Ramos (cell line): ENCODE measurements at regions not wholly inside any gene's neighbourhood (a gene's known extent, or its start where the extent isn't known, plus 50 kb on each side); places are given as distances from the start of the nearest gene placed in this dataset.

Experiments
- in situ Hi-C: fragments of 300-500 bp; cut with MboI; formaldehyde crosslinking; loops from one replicate; pipeline ENCODE4 v1.14.3; 2022; ENCODE audit warnings: low sequenced_read_pairs; ENCODE audit not compliant: unreplicated experiment

DNA sequence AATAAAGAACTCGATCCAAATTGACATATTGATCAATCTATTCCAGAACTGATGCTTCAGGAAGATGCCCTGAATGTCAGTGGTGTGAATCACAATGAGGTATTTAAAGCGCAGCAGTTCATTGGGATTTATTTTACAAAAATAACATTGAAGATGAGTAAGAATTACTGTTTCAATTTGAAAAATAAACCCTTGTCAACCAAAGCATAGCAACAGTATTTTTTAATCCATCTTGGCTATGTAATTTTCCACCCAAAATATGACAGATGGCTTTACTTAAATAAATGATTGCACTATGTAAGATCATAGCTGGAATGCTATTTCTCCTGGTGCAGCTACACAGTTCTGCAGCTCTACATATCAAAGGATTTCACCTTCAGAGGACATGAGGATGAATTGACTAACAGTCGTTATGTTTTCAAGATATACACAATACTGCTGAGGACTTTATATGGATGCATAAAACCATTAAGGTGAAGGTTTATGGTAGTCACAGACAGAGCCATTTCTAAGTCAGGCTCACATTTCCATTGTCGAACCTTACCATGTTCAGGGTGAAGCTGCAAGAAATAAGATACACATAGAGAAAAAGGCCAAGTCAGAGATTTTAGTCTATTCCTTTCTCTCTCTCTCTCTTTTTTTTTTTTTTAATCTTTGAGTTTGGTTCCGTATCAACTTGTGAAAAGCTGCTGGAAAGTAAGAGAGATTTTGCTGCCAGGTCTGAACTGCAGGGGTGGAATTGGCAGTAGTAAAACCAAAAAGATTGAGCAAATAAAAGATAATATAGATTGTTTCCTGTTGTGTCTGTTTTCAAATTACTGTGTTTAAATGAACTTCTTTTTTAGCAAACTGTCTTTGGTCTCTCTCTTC, 398.0 kb upstream of the CDH20 start:
- in situ Hi-C loops, result no loop called here

DNA sequence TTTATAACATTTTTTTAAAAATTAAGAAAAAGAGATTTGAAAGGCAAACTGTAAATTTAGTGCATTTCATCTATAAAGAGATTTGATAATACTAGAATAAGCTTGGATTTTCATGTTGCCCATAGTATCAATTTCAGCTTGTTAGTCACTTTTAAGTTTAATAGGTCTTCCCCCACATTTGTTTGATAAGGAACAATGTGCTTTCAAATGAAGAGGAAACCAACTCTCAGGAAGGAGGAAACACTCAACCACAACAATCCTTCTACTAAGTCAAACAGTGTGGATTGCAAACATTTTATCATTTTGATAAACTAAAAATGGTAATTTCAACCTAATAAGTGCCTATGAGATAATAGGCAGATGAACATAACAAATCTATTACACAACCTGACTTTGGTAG, 397.1 kb upstream of the CDH20 start:
- in situ Hi-C loops, result no loop called here

DNA sequence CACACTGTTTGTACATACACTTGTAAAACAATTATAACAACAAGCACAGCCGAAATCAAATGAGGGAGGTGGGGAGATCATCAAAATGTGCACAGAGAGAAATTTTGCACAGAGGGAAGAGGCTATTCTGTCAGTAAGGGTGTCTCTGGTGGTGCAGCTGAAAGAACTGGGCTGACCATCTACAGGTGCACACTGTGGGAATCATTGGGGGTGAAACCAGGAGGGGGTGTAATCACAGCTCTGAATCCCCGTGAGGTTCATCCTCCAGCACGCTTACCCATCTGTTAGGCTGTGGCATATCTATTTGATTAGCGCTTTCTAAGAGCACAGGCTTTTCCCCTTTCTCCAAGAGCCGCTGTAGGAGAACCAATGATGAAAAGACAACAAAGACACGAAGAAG, 389.9 kb upstream of the CDH20 start:
- in situ Hi-C loops, result no loop called here

DNA sequence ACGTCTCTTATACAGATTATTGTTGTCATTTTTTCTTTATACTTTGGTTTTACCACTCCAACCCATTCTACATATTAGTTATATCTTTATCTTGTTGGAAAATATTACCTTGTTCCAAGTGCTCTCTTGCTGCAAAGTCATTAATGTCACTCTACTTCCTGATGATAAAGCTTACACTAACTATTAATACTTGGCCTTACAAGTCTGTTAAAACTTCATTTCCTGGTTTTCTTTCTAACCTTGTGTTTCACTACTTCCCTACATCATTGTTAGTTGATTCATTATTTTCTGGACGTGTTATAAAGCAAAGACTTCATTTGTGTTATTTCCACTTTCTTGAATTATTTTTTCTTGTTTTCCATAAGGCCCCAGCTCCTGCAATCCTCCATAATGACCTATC, 382.6 kb upstream of the CDH20 start:
- in situ Hi-C loops, result no loop called here

DNA sequence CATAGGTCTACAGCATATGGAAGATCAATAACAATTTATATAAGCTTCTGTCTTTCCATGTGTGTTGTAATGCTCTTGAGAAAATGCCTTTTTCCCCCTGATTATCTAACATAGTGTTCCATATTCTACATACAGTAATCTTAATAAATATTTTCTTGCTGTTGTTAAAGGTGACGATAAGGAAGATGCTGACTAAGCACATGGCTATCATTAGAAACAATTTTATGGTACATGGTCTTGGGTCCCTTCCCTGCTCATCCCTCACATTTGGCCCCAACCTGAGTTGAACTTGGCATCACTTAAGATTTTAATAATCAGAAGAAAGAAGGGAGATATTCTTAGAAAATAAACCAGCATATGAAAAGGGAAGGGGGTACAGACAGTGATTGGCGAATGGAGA, 382.1 kb upstream of the CDH20 start:
- in situ Hi-C loops, result no loop called here

DNA sequence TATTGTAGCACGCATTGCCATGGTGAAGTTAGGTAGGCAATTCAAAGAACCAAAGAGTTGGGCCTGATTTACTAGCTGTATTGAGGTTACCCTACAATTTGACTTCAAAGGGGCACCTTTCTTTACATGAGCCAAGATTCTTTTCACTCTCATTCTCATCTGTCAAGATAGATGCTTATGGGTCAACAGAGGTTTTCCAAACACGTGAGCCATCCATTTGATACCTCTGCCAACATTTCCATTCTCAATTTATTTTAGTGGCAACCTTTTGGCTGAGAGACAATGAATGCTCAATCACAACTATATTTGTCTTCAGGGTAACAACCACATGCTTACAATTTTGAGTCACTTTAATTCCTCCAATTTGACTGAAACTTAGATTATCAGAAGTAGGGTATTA, 370.6 kb upstream of the CDH20 start:
- in situ Hi-C loops, result no loop called here

DNA sequence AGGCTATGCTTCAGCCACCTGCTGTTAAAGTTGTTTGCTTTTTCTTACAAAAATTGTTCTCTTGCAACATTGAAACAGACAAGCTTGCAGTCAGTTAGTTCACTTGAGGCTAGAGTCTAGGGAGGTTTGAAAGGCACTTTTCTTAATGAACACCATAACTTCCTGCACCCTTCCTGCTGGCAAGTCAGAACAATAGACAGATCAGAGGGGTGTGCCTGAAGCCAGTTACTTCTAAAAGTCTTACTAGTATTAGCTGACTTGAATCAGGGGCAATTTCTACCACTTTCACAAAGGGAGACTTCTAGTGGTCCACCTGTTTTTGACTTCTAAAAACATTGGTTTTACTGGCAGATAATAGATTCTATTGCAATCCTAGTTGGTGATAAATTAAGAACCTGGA, 367.4 kb upstream of the CDH20 start:
- in situ Hi-C loops, result no loop called here

DNA sequence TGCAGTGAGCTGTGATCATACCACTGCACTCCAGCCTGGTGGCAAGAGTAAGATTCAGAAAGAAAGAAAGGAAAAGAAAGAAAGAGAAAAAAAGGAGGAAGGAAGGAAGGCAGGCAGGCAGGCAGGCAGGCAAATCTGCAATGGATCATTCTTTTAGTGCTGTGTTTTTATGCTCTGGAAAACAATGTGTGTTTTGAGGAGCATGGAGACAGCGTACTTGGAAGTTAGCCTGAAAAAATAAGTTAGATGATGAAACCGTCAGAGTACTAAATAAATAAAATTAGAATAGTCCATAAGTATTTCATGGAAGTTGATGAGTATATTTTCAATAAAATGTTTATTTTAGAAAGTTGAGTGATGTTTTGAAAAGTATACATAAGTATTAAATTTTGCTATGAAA, 366.4 kb upstream of the CDH20 start:
- in situ Hi-C loops, result no loop called here

DNA sequence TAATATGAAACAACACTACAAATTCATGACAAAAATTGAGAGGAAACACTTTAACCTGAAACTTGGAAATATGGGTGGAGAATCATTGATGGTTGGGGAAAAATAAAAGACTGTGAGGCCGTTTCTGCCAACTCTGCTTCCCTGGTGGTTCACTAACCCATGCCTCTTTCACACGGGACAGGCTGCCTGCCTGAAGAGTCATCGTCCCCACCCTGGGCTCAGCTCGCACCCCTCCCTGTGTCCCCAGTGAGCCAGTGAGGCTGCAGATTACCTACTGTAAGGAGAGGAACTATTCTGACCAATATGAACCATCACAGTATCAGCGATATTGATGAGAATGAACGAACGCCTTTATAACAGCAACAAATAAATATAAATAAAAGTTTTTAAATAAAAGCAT, 357.8 kb upstream of the CDH20 start:
- in situ Hi-C loops, result no loop called here

DNA sequence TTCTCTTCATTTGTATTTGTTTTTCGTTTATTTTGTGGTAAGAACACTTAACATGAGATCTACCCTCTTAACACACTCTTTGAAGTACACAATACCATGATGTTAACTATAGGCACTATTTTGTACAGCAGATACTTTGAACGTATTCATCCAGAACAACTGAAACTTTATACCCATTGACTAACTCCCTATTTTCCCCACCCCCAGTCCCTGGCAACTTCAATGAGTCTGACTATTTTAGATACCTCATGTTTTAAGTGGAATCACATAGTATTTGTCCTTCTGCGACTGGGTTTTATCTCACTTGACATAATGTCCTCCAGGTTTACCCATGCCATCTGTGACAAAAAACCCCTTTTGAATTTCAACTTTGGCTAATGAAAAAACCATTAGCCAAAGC, 356.3 kb upstream of the CDH20 start:
- in situ Hi-C loops, result no loop called here

DNA sequence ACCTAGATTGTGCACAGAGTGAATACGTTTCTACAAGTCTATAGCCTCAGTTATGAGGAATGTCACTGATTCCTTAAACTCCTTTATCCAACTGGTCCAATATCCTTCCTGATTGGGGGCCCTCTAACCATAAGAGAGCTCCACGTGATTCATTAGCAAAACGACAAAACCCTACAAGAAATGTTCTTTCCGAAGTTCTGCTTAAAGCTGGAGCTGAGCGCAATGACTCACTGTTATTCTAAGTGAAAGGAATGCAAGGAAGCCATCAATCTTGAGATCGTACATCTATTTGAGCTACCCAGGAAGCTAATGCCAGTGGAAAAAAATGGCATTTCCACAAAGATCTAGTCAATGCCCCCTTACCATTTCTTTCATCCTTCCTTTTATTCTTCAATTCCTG, 354.9 kb upstream of the CDH20 start:
- in situ Hi-C loops, result no loop called here

DNA sequence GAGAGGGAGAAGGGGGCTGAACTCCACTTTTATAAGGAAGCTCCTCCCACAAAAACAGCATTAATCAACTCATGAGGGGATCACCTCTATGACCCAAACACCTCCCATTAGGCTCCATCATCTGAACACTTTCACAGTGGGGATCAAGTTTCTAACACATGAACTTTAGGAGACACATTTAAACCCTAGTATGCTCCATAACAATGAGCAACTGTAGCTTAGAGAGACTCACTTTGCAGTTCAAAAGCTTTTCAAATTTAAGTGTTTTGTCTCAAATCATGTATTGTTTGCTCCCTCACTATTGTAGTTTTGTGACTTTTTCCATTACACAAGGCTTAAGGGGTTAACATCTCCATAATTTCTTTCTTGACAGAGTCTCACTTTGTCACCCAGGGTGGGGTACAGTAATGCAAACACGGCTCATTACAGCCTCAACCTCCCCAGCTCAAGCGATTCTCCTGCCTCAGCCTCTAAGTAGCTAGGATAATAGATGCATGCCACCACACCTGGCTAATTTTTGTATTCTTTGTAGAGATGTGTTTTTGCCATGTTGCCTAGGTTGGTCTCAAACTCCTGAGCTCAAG, 352.7 kb upstream of the CDH20 start:
- in situ Hi-C loops, result no loop called here

DNA sequence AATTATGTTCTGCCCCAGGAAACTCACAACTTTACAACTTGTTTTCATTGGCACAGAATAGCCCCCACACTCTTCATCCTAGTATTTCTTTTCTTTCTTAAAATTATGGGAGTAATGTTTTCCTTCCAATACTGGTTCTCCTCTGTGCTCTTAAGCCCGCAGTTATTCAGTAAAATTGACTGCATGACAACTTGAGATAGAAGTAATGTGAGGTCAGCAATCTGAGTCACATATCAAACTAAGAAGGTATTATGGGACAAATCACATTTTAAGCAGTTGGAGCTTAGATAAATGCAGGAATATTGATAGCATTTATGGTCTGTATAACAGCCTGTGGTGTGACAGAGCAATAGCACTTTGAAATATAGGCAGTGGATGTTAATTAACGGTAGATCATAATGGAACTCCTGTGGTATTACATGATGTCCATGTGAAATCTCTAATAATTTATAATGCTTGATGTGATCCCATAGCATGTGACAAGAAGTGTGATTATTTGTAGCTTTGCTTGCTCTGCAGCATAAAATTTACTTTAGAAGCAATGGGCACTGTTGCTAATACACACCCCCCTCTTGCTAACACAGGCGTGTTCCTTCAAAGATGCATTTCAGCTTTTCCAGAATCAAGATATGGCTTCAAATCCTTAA, 351.4 kb upstream of the CDH20 start:
- in situ Hi-C loops, result no loop called here

DNA sequence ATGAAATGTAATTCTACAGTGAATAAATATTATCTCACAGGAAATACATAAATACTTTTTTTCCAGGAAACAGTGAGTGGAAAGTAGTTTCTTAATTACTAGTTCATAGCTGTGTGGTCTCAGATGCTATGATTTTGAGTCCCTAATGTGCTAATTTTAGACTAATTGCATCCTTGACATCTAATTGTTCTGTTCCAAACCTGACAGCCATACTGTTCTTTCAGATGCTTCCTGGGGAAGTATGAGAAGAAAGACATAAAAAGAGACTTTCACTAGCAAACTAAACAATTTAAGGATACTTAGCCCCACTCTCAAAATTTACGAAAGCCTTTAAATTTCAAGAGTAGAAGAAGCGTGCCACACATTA, 350.9 kb upstream of the CDH20 start:
- in situ Hi-C loops, result no loop called here

DNA sequence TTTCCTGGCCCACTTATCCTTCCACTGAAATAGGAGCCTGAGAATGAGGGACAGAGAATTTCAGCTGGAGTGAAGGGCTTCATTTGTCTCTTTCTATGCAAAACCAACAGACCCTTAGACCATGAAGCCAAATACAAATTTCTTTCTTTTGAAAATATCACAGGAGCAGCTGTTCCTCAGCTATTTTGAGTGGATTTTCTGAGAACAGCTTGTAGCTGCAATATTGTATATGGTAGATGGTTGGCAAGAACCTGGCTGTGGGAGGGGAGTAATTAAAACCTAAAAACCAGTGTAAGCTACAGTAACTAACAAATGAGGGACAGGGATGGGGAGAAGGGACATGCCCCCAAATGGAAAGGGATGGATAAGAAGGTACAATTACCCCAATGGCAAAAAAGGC, 350.3 kb upstream of the CDH20 start:
- in situ Hi-C loops, result no loop called here

DNA sequence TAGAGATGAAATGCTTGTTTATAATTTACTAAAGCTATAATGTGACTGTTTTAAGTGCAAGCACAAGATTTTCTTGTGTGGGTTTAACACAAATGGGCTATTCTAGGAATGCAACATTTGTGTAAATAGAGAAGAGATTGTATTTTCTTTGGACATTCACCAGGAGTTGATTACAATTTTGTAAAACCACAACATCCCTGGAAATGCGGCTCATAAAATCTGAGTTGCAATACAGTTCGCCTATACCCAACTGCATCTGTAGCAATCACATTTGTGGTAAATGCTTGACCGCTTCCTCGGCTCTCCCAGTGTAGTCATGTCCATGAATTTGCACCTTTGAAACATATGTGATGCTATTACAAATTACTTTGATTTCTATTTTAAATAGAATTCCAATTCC, 348.7 kb upstream of the CDH20 start:
- in situ Hi-C loops, result no loop called here

DNA sequence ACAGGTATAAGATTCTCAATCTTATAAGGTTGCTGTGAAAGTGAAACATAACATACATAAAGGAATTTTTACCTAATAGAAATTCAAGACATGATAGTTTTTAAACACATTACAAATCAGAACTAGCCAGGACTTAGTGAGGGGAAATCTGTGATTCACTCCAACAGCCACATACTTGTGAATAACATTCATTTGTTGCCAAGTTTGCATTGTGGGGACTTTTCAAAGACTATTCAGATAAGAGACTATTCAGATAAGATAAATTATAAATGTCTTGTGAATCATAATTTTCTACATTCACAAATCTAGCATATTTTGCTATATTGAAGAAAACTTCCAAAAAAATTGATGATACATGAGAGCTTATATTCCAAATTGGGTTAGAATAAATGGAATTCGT, 345.3 kb upstream of the CDH20 start:
- in situ Hi-C loops, result no loop called here

DNA sequence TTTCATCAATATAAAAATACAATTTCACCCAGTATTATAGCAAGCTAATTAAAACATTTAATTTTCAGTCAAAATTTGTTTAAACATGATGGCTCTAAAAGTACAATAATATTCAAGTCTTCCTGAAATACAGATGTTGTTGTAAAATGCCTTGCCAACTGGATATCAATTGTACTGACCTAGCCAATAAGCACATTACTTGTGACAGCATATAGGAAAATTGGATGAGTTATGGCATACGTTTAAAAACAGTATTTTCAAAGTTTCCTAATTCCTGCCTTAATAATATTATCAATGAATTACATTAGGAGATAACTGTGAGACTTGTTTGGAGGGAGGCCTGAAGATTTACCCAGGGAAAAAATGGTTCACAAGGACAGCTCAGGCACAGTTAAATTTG, 336.9 kb upstream of the CDH20 start:
- in situ Hi-C loops, result no loop called here

DNA sequence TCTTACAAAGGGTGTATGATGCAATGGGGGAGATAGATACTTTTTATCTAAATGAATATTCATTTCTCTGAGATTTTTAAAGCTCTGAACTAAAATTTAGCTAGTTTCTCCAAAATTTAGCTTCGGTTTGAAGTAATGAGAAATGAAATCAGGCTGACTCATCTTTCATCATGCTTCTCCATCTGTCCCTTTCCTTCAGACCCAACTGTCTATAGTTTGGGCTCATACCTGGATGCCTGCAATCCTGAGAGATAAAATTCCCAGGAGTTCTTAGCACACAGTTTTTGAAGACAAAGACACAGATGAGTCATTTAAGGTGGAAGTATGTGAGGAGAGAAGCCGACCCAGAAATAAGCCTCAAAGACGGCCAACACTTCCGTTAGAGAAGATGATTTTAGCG, 336.4 kb upstream of the CDH20 start:
- in situ Hi-C loops, result no loop called here

DNA sequence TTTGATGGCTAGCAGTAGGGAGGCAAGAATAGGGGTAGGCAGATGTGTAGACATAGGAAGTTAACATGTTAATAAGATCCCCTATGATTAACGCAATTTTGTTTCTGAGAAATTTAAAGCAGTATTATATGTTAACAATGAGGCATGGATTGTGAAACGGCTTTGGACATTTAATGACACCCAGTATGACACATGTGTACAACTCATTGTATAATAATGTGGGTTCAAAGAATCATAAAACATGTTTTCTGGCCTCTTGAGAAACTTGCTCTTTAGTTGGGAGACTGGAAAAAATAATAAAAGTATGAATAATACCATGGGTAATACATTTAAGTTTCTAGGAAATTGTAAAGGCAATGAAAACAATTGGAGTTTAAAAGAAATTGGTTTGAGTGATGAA, 332.1 kb upstream of the CDH20 start:
- in situ Hi-C loops, result no loop called here

DNA sequence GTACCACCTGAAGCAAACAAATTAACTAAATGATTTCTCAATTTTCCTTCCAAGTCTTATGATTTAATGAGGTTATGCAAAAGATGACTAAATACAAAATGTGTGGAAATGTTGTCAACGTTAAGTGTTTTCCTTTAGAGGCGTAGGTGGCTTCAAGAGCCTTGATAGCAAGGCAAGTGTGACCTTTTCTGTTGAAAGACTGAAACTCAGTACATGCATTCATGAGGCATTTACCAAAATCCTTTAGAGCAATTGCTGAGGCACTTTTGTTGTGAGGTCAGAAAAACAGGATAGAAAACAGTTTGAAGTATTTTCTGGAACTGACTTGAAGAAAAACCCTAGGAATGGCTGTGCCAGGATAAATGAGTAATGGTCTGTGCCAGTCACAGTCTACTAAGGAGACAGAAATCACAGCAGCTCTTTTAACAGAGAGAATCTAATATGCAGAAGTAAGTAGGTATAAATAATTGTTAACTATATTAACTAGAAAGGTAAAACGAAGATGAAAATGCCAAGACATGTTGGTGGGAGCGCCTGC, 326.5 kb upstream of the CDH20 start:
- in situ Hi-C loops, result no loop called here
